Stromal cell of bone marrow (primary cell): ENCODE measurements at regions not wholly inside any gene's neighbourhood (a gene's known extent, or its start where the extent isn't known, plus 50 kb on each side); places are given as distances from the start of the nearest gene placed in this dataset.
"Not testable (repeated sequence)": the region's sequence is repeated elsewhere in the genome, so short reads cannot be mapped to it uniquely, and the experiment has no call there.

Experiments used
- DNase-seq: peaks from one replicate; pipeline ENCODE4 v3.0.0-alpha.2; 2012; ENCODE audit warnings: low read depth

DNA sequence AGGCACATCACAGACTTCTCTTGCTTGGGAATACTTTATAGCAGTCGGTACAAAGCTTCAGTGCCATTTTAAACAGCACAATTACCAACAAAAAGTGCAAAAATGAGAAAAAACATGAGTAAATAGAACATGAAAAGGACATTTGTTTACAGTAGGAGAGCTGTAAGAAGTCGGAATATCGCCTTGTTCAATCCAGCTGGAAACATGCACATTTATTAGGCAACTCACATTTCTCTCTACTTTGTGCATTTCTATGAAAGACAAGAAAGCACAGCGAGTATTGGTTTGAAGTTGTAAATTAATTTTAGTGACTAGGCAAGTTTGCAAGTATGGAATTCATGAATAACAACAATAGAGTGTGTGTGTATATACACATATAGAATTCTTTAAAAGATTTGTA is 484.7 kb downstream of the DACH1 start:
- DNase-seq, result no peak

DNA sequence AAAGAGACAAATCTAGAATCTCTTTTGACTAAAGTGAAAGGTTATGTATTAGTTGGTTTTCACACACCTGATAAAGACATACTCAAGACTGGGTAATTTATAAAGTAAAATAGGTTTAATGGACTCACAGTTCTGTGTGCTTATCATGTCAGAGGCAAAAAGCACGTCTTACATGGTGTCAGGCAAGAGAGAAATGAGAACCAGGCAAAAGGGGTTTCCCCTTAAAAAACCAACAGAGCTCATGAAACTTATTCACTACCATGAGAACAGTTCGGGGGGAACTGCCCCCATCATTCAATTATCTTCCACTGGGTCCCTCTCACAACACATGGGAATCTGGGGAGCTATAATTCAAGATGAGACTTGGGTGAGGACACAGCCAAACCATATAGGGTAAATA is 486.8 kb downstream of the DACH1 start:
- DNase-seq, result no peak

DNA sequence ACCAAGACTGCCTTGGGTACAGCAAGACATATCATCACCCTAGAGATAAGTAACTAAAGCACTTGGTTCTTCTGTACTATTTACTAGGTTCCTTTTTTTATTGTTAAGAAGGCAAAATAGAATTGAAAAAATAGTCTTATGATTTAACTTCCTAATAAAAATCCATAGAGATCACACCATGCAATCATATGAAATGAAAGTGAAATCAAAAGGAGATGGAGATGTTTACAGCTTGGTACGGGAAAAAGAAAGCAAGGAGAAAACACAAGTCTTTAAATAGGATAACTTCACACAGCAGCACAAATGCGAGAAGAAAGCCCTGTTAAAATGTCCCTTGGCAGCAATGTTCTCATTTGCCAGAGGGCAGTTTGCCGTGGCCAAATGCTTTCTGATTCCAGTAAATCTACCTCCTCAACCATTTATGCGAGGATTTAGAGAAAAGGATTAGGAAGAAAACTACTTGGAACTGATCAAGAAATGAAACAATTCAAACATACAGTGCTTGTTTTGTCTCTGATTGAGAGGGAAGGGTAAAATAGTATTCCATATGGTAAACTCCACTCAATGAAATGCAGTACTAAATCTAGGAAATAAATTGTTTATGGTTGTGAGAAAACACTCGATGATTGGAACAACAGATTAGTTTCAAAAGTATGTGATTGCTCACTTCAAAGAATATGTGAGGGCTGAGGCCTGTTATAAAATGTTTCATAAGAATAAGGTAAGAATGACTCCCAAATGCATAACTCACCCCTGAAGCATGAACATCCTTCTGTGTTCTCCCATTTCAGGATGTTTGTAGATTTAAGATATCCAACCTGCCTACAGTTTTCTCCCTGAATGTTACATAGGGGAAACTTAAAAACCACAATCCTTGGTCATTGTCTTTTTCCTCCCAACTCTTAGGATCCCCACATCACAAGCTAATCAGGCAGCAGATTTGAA is 487.8 kb downstream of the DACH1 start:
- DNase-seq, result no peak

DNA sequence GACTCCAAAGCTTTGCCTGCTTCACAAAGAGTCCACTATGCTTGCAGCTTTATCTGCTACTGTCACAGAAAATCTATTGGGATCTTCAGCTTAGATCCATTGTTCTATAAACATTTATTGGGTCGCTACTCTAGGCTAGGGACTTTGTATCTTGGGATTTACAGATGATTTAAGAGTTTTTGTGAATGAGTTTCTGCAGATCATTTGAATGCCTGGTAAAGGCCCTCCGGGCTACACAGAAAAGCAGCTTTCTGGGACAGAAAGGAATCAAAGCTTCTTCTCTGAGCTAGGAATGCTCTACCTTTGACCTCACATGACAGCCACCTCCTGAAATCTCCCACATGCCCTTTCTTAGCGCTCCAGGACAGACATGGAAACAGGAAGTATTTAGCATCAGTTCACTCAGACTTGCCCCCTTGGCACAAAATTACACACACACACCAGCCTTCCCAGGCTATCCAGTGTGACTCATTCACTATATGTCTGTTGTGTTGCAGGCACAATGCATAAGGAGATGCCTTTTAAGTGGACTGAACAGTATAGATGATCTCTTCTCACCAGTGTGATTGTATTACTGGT is 492.4 kb downstream of the DACH1 start:
- DNase-seq, result no peak

DNA sequence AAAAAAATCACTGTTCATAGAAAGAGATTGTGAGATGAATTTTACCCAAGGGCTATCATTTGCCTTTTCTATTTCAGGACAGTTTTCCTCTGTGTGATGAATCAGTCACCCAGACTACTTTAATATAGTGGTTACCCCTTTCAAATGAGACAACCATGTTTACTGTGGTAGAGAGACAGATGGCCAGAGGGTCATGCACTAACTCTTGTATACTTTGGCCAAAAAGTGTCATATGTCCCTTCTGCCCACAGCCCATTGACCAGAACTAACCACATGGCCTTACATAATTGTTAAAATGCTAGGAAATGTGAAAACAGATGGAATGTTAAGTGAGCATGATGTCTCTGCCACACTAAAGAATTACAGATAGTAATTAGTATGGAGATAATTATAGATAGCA is 498.7 kb downstream of the DACH1 start:
- no peak for DNase-seq

DNA sequence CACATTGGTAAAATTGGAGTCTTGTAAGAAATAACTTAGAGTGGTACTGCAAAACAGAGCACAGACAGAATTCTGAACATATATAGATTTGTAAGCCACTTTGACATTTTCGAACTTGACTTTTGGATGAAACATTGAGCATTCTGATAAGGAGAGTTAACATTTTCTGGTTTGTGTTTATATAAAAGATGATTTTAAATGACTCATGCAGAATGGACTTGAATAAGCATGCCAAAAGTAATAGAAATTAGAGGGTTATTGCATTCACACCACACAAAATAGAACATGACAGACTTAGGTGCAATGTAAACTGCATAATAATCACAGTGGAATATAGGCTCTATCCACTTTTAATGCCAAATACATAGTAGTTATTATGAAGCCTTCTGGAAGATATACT is 507.0 kb downstream of the DACH1 start:
- DNase-seq, result no peak

DNA sequence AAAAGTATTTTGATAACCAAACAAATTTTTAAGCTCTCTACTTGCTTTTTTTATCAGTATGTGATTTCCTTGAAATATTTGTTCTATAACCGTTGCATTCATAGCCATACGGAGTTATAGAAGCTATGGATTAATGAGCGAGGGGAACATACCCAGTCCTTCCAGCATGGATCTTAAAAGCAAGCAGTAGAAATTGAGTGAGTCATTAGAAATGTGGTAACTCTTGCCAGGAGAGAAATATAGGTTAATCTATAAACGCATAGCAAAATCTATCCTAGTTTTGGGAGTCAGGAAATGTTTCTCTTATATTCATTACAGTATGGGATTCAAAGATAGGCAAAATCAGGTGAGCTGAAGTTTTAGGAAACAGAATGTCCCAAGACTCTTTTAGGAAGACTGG is 507.4 kb downstream of the DACH1 start:
- no peak for DNase-seq

DNA sequence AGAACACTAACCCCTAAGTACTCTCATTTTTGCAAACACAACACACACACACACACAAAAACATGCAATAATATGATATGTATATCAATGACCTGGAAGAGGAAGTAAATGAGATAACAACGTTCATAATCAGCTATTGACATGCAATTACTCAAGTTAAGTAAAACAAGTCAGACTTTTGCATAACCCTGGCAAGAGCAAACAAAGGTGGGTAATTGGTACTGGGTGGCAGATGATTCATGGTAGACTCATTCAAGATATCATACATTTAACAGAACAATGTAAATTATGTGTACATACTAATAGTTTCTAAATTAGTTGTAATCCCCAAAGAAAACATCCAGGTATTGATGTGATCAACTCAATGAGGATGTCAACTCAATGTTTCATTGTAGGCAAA is 508.8 kb downstream of the DACH1 start:
- DNase-seq, result no peak

DNA sequence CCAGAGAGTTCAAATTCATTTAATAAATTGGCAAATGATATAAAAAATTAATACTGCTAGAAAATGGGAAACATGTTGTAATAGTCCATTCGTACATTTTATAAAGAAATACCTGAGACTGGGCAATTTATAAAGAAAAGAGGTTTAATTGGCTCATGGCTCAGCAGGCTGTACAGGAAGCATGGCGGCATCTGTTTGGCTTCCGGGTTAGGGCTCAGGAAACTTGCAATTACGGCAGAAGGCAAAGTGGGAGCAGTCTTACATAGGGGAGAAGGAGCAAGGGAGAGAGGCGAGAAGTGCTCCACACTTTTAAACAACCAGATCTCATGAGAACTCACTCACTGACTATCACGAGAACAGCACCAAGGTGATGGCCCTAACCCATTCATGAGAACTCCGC is 512.0 kb downstream of the DACH1 start:
- DNase-seq, result no peak

DNA sequence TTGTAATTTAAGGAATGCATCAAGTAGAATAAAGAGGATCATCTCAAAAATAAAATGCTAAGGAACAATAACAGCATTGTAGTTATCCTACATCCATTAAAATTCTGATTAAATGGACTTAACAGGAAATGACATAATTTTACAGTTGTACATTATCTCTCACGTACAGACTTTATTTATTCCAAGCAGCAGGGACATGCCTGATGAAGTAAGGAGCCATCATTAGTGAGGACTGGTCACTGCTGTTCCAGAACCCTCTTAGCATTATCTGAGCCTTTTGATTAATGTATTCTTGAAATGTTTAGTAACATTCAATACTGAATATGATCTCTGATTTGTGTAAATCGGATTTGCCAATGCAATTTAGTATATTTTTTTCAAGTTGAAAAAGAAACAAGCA is 516.1 kb downstream of the DACH1 start:
- DNase-seq, result no peak

DNA sequence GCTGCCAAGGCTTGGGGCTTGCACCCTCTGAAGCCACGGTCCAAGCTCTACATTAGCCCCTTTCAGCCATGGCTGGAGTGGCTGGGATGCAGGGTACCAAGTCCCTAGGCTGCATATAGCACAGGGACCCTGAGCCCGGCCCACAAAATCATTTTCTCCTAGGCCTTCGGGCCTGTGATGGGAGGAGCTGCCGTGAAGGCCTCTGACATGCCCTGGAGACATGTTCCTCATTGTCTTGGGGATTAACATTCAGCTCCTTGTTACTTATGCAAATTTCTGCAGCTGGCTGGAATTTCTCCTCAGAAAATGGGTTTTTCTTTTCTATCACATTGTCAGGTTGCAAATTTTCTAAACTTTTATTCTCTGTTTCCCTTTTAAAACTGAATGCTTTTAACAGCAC is 521.1 kb downstream of the DACH1 start:
- DNase-seq, result not testable (repeated sequence)

DNA sequence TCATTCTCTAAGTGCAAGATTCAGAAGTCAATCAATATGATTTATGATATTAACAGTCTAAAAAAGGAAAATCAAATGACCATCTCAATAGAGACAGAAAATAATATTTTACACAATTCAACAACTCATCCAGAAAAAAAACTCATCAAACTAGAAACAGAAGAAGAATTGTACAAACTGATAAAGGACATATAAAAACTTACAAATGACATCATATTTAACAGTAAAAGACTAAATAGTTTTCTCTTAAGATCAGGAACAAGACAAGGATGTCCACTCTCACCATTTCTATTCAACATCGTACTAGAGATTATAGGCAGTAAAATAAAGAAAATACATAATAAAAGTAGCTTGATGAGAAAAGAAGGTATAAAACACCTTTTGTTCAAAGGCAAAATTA is 527.3 kb downstream of the DACH1 start:
- DNase-seq, result no peak

DNA sequence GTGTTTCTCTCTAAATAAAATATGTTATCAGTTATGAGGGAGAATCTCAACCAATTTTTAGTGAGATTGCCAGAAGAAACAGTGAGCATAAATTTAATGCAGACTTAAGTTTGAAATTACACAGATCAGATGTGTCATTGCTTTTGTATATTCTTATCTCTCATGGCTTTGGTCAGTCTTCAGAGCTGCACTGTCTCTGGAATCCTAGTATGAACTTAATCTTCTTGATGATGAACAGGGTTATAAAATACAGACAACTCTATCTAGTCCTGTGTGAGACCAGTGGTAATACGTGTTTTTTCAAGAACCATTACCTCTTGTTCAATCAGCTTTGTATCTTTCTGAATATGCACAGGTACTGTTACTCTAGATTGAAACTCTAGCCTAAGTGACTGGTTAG is 528.0 kb downstream of the DACH1 start:
- no peak for DNase-seq

DNA sequence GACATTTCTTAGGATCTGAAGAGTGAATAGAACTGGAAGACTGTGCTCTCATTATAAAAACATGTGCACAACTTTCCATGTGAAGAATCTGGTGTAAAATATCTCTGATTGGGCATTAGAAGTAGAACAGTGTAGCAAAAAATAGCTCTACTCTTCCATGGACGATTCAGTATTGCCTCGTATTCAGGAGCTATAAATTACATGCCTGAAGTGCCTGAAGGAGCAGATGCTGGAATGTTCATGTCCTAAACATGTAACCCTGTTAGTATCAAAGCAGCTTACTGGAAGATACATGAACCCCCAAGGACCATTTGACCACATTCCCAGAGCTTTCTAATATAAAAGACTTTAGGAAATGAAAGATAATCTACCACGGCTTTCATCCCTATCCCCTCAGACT is 528.9 kb downstream of the DACH1 start:
- no peak for DNase-seq

DNA sequence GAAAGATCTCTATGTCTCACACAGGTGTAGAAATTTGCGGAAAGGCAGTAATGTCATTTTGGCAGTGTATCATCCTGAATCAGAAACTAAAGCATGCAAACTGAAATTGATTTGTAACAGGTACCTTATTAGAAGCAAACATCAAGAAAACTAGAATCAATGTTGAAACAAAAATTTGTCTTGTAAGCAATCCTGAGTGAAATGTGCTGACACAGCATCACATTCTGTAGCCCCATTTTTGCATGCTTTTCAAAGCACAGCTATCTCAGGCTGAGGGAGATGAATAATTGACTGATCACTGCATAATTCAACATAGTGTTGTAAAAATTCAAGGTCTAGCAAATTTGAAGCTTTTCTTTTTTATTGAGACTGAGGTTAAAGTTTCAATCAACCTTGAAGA is 539.7 kb downstream of the DACH1 start:
- DNase-seq, result no peak

DNA sequence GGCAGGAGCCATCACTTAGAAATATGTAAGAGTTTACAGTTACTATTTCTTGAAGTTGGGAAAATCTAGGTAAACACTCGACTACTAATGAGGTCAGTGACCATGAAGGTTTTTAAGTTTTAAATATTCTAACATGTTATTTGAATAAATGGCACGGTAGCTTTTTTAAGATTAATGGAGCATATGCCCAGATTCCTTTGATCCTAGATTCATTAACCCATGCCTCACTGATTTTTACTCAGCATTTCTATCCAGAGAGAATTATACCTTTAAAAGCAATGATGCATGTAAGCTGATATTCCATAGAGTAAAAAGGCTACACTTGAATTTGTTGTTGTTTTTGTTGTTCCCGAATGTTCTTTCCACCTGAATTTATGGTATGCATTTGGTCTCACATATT is 541.4 kb downstream of the DACH1 start:
- no peak for DNase-seq

DNA sequence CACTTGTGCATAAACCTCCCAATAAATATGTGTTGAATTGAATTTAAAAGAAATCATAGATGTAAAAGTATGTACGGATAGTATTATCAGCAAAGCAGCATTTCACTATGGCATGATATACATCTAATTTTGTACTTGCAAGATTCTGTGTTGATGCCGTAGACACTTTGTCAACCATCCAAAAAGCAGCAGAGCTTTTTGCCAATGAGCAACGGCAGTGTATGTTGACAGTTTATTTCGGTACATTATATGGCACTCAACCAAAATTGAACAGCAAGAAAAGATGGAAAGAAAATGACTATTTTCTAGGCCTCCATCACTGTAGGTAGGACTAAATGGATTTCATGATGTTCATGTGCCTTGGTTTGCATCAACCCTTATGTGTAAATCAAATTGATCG is 543.7 kb downstream of the DACH1 start:
- DNase-seq, result no peak

DNA sequence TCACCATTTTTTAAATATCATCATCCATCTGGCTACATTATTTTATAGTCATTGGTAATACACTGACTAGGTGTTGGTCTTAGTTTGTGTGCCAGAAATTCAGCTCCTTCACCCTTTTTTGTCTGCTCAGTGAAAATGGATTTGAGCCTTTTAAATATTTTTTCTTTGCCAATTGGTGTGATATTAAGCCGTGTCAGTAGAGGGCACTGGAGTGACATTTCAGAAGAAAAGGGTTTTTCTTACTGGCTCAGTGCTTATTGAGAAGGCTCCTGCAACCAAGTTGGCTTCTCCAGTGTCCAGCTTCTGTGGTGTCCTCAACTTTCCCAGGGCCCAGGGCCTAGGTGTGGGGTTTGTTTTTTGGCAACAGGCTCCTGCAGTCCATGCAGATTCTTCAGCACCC is 546.6 kb downstream of the DACH1 start:
- DNase-seq, result no peak

DNA sequence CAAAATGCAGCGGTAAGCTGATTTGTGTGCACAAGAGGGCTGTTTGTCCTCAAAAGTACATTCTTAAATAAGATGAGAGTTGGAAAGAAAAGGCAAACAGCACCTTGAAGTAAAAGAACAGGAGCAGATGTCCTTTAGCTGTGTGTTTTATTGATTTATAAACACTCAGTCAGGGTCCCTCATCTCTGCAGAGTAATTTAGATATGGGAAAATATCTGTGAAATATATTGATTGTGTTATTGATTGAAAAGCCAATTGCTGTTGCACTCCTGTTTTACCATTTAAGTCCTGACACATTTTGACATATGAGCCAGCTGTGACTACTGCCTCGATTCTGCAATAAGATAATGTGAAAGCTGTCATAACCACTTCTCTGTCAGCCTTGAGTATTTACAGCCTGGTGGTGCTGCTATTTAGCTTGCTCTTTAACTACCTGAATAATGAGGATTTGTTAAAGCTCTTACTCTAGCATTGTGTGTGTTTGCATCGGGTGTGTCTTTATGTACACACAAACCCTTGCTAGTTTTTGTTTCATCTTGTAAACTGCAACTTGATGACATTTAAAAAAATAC is 550.1 kb downstream of the DACH1 start:
- no peak for DNase-seq

DNA sequence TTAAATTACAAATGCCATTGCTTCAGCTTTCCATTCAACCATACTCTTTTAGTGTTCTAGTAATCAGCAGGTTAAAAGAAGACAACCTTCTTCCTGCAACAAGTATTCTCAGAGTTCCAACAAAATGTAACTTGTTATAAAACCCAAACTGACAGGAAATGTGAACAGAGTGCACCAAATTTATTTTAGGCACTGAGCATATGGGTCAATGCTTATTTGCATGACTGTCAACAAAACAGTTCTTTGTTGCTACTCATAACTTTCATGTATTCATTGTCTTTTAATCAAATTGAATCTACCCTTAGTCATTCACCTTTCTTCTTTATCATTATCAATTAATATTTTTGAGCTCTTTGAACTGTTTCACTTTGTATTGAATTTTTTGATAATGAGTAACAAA is 554.1 kb downstream of the DACH1 start:
- no peak for DNase-seq

DNA sequence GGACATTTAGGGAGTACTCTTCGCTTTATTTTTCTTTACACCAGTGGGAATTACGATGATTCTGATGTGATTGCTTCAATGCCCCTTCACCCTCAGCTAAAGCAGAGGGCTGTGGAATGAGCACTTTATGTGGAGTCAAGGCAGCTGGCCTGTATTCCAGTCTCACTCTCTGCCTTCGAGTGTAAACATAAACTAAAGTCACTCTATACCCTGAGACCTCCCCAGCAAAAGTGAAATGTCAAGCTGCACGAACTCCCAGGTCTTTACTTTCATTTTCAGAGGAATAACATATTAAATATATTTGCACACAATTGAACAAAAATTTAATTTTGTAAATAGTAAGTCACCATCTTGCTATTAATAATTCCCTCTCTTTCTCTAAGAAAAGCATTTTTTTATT is 557.1 kb downstream of the DACH1 start:
- no peak for DNase-seq

DNA sequence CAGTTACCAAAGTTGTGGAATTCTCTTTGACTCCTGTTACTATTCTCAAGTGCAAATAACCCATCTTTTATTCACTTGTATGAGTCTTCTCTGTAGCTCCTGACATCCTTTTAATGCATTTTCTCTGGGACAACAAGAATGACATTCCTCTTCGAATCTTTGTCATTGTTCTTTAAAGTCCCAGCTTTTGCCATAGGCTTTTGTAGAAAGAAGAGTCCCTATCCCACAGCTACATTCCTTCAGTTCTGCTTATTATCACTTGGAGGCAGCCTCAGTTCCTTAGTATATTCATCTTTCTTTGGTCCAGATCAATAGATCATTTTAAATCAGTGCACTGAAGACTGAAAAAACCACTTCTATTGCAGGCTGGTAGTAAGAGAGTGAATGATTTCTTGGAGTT is 560.2 kb downstream of the DACH1 start:
- DNase-seq, result no peak

DNA sequence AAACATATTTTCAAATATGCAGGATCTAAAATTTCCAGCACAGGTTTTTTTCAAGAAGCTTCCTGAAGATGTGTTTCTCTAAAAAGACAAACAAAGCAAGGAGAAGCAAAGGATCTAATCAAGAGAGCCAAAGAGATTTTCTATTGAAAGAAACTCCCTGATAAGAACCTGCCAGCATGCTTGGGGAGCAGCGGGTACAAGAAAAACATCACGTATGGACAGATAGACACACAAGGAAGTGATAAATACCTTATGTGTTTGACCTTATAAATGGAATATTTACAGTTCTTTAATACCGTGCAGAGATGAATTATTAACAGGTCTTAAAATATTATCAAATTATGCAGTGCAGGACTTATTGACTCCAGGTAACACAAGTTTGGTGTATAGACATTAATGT is 562.1 kb downstream of the DACH1 start:
- DNase-seq, result no peak

DNA sequence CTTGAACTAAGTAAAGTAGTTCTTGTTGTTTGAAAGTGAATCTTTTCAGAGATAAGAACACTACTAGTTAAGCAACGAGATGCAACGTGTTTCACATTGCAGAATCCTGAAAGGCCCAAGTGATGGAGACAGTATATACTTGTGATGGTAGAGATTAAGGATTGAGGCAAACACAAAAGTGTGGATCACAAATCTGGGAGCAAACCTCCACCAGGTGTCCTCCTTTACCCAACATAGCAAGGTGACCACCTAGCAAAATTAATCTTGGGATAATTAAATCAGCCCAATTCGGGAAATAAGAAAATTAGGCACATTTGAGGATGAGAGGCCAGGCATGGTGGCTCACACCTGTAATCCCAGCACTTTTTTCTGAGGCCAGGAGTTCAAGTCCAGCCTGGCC is 563.9 kb downstream of the DACH1 start:
- no peak for DNase-seq
